ENCODE measurements at regions not wholly inside any gene's neighbourhood (a gene's known extent, or its start where the extent isn't known, plus 50 kb on each side); places are given as distances from the start of the nearest gene placed in this dataset.

DNA sequence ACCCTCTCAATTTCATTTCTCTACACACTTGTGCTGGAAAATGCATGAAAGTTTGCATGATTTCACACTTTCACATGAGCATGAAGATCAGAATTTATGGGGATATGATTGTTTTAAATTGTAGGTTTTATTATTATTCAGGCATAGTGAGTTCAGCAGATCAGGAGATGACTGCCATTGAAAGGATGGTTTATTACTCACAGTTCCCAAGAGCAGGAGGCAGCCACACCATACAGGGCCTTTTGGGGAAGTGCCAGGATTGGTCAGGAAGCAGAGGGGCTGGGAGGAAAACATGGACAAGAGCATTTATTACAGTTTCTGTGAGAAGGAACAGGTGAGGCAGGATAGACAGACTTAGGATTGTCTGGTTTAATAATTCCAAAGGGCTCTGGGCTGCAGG lies 114.6 kb upstream of the KCNJ15 start:
- Mint-ChIP-seq H3K27ac (no peak overlapping the region), H3K4me1 (ENCODE audit: low read depth) (no peaks in the 10 kb centered on the region), H3K4me3 (no peak overlapping the region), H3K27me3 (peaks cover 51% of the 10 kb centered on the region), H3K9me3 (peaks cover 15% of the 10 kb centered on the region), H3K36me3 (ENCODE audit: low read depth) (no peaks in the 10 kb centered on the region)
- Histone ChIP-seq H3K36me3 (ENCODE audit: insufficient read depth, low read length) (no peaks in the 10 kb centered on the region), H3K27ac (ENCODE audit: low read depth in 1 of 2, low read length in 2 of 2) (no peak overlapping the region), H3K4me1 (ENCODE audit: insufficient read depth, low read length) (no peaks in the 10 kb centered on the region), H3K4me3 (ENCODE audit: low read length) (no peak overlapping the region), H3K9me3 (ENCODE audit: control insufficient read depth in 1 of 2, insufficient read depth in 1 of 2, low read length in 2 of 2) (no peaks in the 10 kb centered on the region), H3K27me3 (ENCODE audit: control insufficient read depth in 1 of 2, insufficient read depth in 2 of 2, low read length in 2 of 2) (no peaks in the 10 kb centered on the region)
- CTCF ChIA-PET = no interaction called here
- TF ChIP-seq, protein P1, sequence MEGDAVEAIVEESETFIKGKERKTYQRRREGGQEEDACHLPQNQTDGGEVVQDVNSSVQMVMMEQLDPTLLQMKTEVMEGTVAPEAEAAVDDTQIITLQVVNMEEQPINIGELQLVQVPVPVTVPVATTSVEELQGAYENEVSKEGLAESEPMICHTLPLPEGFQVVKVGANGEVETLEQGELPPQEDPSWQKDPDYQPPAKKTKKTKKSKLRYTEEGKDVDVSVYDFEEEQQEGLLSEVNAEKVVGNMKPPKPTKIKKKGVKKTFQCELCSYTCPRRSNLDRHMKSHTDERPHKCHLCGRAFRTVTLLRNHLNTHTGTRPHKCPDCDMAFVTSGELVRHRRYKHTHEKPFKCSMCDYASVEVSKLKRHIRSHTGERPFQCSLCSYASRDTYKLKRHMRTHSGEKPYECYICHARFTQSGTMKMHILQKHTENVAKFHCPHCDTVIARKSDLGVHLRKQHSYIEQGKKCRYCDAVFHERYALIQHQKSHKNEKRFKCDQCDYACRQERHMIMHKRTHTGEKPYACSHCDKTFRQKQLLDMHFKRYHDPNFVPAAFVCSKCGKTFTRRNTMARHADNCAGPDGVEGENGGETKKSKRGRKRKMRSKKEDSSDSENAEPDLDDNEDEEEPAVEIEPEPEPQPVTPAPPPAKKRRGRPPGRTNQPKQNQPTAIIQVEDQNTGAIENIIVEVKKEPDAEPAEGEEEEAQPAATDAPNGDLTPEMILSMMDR (IDR thresholded peaks at IDR 0.05) = no peak
- DNase-seq (no peak), ATAC-seq (ENCODE audit: poor library complexity) (no peak)
- POLR2A ChIA-PET = no interaction called here
- intact Hi-C loops (cut with DNase I, micrococcal nuclease) = no loop called here

DNA sequence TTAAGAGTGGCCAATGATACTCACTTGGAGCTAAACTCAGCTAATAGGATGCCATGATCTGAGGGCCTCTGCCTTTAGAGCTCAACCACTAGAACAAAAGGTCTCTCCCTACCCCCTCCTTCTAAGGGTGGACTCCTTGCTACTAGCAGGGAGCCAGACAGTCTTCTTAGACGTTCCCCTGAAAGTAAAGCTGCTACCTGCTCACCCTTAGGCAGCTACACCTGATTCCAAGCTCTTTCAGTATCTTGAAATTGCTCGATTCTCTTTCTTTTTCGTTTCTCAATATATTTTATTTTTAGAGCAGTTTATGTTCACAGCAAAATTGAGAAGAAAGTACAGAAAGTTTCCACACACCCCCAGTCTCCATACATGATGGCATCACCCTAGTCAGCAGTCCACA lies 112.6 kb upstream of the KCNJ15 start:
- no peaks in the 10 kb centered on the region for H3K4me1 Mint-ChIP-seq (ENCODE audit: low read depth)

DNA sequence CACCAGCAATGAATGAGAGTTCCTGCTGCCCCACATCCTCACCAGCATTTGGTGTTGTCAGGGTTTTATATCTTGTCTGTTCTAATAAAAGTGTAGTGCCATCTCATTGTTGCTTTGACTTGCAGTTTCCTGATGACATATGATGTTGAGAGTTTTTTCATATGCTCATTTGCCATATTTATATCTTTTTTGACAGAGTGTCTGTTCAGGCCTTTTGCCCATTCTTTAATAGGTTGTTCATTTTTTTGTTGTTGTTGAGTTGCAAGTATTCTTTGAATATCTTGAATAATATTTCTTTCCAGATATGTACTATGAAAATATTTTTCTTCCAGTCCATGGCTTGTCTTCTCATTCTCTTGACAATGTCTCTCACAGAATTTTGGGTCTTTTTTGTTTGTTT lies 111.7 kb upstream of the KCNJ15 start:
- Histone ChIP-seq H3K4me3 (ENCODE audit: low read length) (no peak overlapping the region), H3K9me3 (ENCODE audit: control insufficient read depth in 1 of 2, insufficient read depth in 1 of 2, low read length in 2 of 2) (no peaks in the 10 kb centered on the region), H3K36me3 (ENCODE audit: insufficient read depth, low read length) (no peaks in the 10 kb centered on the region), H3K27me3 (ENCODE audit: control insufficient read depth in 1 of 2, insufficient read depth in 2 of 2, low read length in 2 of 2) (no peaks in the 10 kb centered on the region), H3K4me1 (ENCODE audit: insufficient read depth, low read length) (no peaks in the 10 kb centered on the region), H3K27ac (ENCODE audit: low read depth in 1 of 2, low read length in 2 of 2) (no peak overlapping the region)
- no peak for ATAC-seq (ENCODE audit: poor library complexity)
- Mint-ChIP-seq H3K27me3 (peaks cover 56% of the 10 kb centered on the region), H3K36me3 (ENCODE audit: low read depth) (no peaks in the 10 kb centered on the region), H3K27ac (no peak overlapping the region), H3K4me3 (no peak overlapping the region), H3K9me3 (peaks cover 15% of the 10 kb centered on the region), H3K4me1 (ENCODE audit: low read depth) (no peaks in the 10 kb centered on the region)
- CTCF ChIA-PET = no interaction called here
- intact Hi-C loops (cut with DNase I, micrococcal nuclease) = no loop called here
- TF ChIP-seq, protein P1 (IDR thresholded peaks at IDR 0.05) = no peak
- no peak for DNase-seq
- POLR2A ChIA-PET = no interaction called here

More for the DNA sequence above, 112.6 kb upstream of the KCNJ15 start:
- ATAC-seq (ENCODE audit: poor library complexity) (no peak), DNase-seq (no peak)
- H3K27ac ChIP-seq (ENCODE audit: low read depth in 1 of 2, low read length in 2 of 2) = no peak overlapping the region
- peaks cover 15% of the 10 kb centered on the region for H3K9me3 Mint-ChIP-seq
- H3K9me3 ChIP-seq (ENCODE audit: control insufficient read depth in 1 of 2, insufficient read depth in 1 of 2, low read length in 2 of 2) = no peaks in the 10 kb centered on the region
- H3K36me3 ChIP-seq (ENCODE audit: insufficient read depth, low read length) = no peaks in the 10 kb centered on the region
- H3K4me3 Mint-ChIP-seq = no peak overlapping the region
- ChIA-PET POLR2A (no interaction called here), CTCF (no interaction called here)
- H3K27me3 Mint-ChIP-seq = peaks cover 60% of the 10 kb centered on the region
- H3K36me3 Mint-ChIP-seq (ENCODE audit: low read depth) = no peaks in the 10 kb centered on the region
- H3K27me3 ChIP-seq (ENCODE audit: control insufficient read depth in 1 of 2, insufficient read depth in 2 of 2, low read length in 2 of 2) = no peaks in the 10 kb centered on the region
- TF ChIP-seq, protein P1 (IDR thresholded peaks at IDR 0.05) = no peak
- no peaks in the 10 kb centered on the region for H3K4me1 ChIP-seq (ENCODE audit: insufficient read depth, low read length)
- intact Hi-C loops (cut with DNase I, micrococcal nuclease) = no loop called here
- no peak overlapping the region for H3K4me3 ChIP-seq (ENCODE audit: low read length)
- H3K27ac Mint-ChIP-seq = no peak overlapping the region

Data from CD4-positive, alpha-beta T cell (primary cell).